Tibial artery (tissue), 4 donors: ENCODE measurements at regions not wholly inside any gene's neighbourhood (a gene's known extent, or its start where the extent isn't known, plus 50 kb on each side); places are given as distances from the start of the nearest gene placed in this dataset.

ENCODE experiments used
- DNase-seq, 2 donors: peaks; one replicate each; pipeline ENCODE4 v3.0.0-alpha.2; 2019
- H3K27ac ChIP-seq, 2 donors: fragments of 200-600 bp; sonication (generic) in 1 of 2; 1 replicate in 1 of 2; 2 replicates in 1 of 2; pipeline ENCODE4 v1.5.1; 2018 to 2019; ENCODE audit warnings: mild to moderate bottlenecking in 1 of 2
- H3K27me3 ChIP-seq, 2 donors: fragments of 200-600 bp; sonication (generic) in 1 of 2; one replicate each; pipeline versions ENCODE4 v1.5.1 to v1.6.0; 2016 to 2019
- H3K36me3 ChIP-seq, 3 donors: fragments of 200-600 bp; sonication (generic) in 2 of 3; one replicate each; pipeline ENCODE4 v1.5.1; 2016 to 2019; ENCODE audit warnings: mild to moderate bottlenecking in 2 of 3
- H3K4me1 ChIP-seq, 4 donors: fragments of 200-600 bp; sonication (generic) in 2 of 4; 1 replicate in 3 of 4; 2 replicates in 1 of 4; pipeline ENCODE4 v1.5.1; 2016 to 2019
- H3K4me3 ChIP-seq, 2 donors: fragments of 200-600 bp; sonication (generic) in 1 of 2; 1 replicate in 1 of 2; 2 replicates in 1 of 2; pipeline ENCODE4 v1.5.1; 2018 to 2019; ENCODE audit warnings: mild to moderate bottlenecking in 2 of 2
- H3K9me3 ChIP-seq, 3 donors: fragments of 200-600 bp; sonication (generic) in 1 of 3; one replicate each; pipeline ENCODE4 v1.5.1; 2016 to 2019
- CTCF ChIP-seq, 2 experiments: fragments of 200-600 bp in 1 of 2; fragments of 450-650 bp in 1 of 2; IDR thresholded peaks; one replicate each; pipeline ENCODE4 v1.5.1; 2017 to 2019; ENCODE audit warnings: antibody characterized with exemption in 2 of 2, mild to moderate bottlenecking in 1 of 2, moderate library complexity in 1 of 2
- intact Hi-C: fragments of 100-400 bp; cut with DNase I; formaldehyde crosslinking; loops from one replicate; pipeline ENCODE4 v1.15.0; 2023; ENCODE audit warnings: low total_unique reads

GRCh38 chr3:145981056-145981455 is 179.9 kb downstream of the PLOD2 start:
- no peaks in the 10 kb centered on the region for H3K27me3 ChIP-seq
- no peaks in the 10 kb centered on the region for H3K4me1 ChIP-seq
- no peak overlapping the region for H3K27ac ChIP-seq
- intact Hi-C loops, result no loop called here
- H3K36me3 ChIP-seq, result no peaks in the 10 kb centered on the region
- TF ChIP-seq CTCF (IDR thresholded peaks at IDR 0.05), result no peak
- no peak for DNase-seq
- H3K4me3 ChIP-seq, result no peak overlapping the region
- peaks cover 0 to 7% (median 4%) of the 10 kb centered on the region in 3 donors for H3K9me3 ChIP-seq

- Histone ChIP-seq H3K27ac (no peak overlapping the region), H3K36me3 (no peaks in the 10 kb centered on the region), H3K4me3 (no peak overlapping the region), H3K4me1 (no peaks in the 10 kb centered on the region), H3K27me3 (no peaks in the 10 kb centered on the region), H3K9me3 (peaks cover 0 to 7% (median 4%) of the 10 kb centered on the region in 3 donors)
- TF ChIP-seq CTCF (IDR thresholded peaks at IDR 0.05), result no peak
- intact Hi-C loops, result no loop called here
- DNase-seq, result no peak
Observed at GRCh38 chr3:145983101-145983500, 177.9 kb downstream of the PLOD2 start.
